NT2/D1 (cell line): ENCODE measurements at regions not wholly inside any gene's neighbourhood (a gene's known extent, or its start where the extent isn't known, plus 50 kb on each side); places are given as distances from the start of the nearest gene placed in this dataset.

ENCODE experiments used
- SUZ12 ChIP-seq: IDR thresholded peaks from 2 replicates; pipeline ENCODE4 v1.6.1; 2011; ENCODE audit not compliant: insufficient read length, insufficient read depth; ENCODE audit errors: extremely low read depth
- YY1 ChIP-seq: IDR thresholded peaks from 2 replicates; pipeline ENCODE4 v1.6.1; 2011; ENCODE audit not compliant: insufficient read length, insufficient read depth

DNA sequence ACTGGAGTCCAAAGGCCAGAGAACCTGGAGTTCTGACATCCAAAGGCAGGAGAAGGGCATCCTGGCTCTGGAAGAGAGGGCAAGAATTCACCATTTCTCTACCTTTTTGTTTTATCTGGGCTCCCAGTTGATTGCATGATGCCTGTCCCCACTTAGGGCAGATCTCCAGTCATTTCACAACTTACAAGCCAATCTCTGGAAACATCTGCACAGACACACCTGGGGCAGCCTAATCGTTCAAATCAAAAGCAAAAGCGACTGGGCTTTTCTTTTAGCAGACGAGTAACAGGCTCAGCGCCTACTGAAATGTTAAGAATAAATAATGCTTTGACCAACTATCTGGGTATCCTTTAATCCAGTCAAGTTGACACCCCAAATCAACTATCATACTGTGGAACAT, 136.0 kb upstream of the NPY2R start:
- no peak for TF ChIP-seq YY1
- no peak for TF ChIP-seq SUZ12
